ENCODE measurements at regions not wholly inside any gene's neighbourhood (a gene's known extent, or its start where the extent isn't known, plus 50 kb on each side); places are given as distances from the start of the nearest gene placed in this dataset.

- no CpG with 5 or more reads among the region's 1 CpG for WGBS (ENCODE audit: insufficient coverage)
- no peak for DNase-seq
- no peaks in the 10 kb centered on the region for H3K4me1 ChIP-seq (ENCODE audit: control extremely low read depth in 1 of 4, control insufficient read depth in 4 of 4, insufficient read depth in 4 of 4, low read length in 3 of 4)
- CTCF ChIA-PET = no interaction called here
- POLR2A ChIA-PET = no interaction called here
- H3K27me3 ChIP-seq (replicated peaks in 2 of 5; ENCODE audit: control insufficient read depth in 4 of 5, insufficient read depth in 5 of 5, low read length in 4 of 5) = no peaks in the 10 kb centered on the region
- peaks cover 0 to 13% (median 2%) of the 10 kb centered on the region in 5 experiments for H3K9me3 ChIP-seq (ENCODE audit: control extremely low read depth in 1 of 5, control insufficient read depth in 4 of 5, insufficient read depth in 2 of 5, low read depth in 1 of 5, low read length in 4 of 5)
- no peaks in the 10 kb centered on the region for H3K36me3 ChIP-seq (ENCODE audit: control insufficient read depth in 4 of 4, insufficient read depth in 4 of 4, low read length in 3 of 4)
- H3K4me3 ChIP-seq (ENCODE audit: control insufficient read depth in 1 of 7, extremely low read depth in 1 of 7, insufficient read depth in 4 of 7, low read depth in 2 of 7, low read length in 6 of 7) = no peak overlapping the region
- H3K27ac ChIP-seq (ENCODE audit: insufficient read depth in 1 of 2, low read depth in 1 of 2, low read length in 2 of 2, poor library complexity in 1 of 2, severe bottlenecking in 2 of 2) = no peak overlapping the region
Measured at GRCh38 chr6:48404927-48405326, 293.9 kb upstream of the PTCHD4 start.

- Histone ChIP-seq H3K27ac (ENCODE audit: insufficient read depth in 1 of 2, low read depth in 1 of 2, low read length in 2 of 2, poor library complexity in 1 of 2, severe bottlenecking in 2 of 2) (no peak overlapping the region), H3K36me3 (ENCODE audit: control insufficient read depth in 4 of 4, insufficient read depth in 4 of 4, low read length in 3 of 4) (no peaks in the 10 kb centered on the region), H3K27me3 (replicated peaks in 2 of 5; ENCODE audit: control insufficient read depth in 4 of 5, insufficient read depth in 5 of 5, low read length in 4 of 5) (no peaks in the 10 kb centered on the region), H3K4me3 (ENCODE audit: control insufficient read depth in 1 of 7, extremely low read depth in 1 of 7, insufficient read depth in 4 of 7, low read depth in 2 of 7, low read length in 6 of 7) (no peak overlapping the region), H3K9me3 (ENCODE audit: control extremely low read depth in 1 of 5, control insufficient read depth in 4 of 5, insufficient read depth in 2 of 5, low read depth in 1 of 5, low read length in 4 of 5) (peaks cover 0 to 13% (median 0%) of the 10 kb centered on the region in 5 experiments), H3K4me1 (ENCODE audit: control extremely low read depth in 1 of 4, control insufficient read depth in 4 of 4, insufficient read depth in 4 of 4, low read length in 3 of 4) (no peaks in the 10 kb centered on the region)
- WGBS (ENCODE audit: insufficient coverage) = 100% methylated on average over 2 of the region's 3 CpGs
- CTCF ChIA-PET = no interaction called here
- POLR2A ChIA-PET = no interaction called here
- no peak for DNase-seq
Measured at GRCh38 chr6:48403587-48403986, 292.6 kb upstream of the PTCHD4 start.

- no peaks in the 10 kb centered on the region for H3K27me3 ChIP-seq (replicated peaks in 2 of 5; ENCODE audit: control insufficient read depth in 4 of 5, insufficient read depth in 5 of 5, low read length in 4 of 5)
- ChIA-PET POLR2A (no interaction called here), CTCF (no interaction called here)
- H3K27ac ChIP-seq (ENCODE audit: insufficient read depth in 1 of 2, low read depth in 1 of 2, low read length in 2 of 2, poor library complexity in 1 of 2, severe bottlenecking in 2 of 2) = no peak overlapping the region
- H3K4me3 ChIP-seq (ENCODE audit: control insufficient read depth in 1 of 7, extremely low read depth in 1 of 7, insufficient read depth in 4 of 7, low read depth in 2 of 7, low read length in 6 of 7) = no peak overlapping the region
- no peaks in the 10 kb centered on the region for H3K36me3 ChIP-seq (ENCODE audit: control insufficient read depth in 4 of 4, insufficient read depth in 4 of 4, low read length in 3 of 4)
- H3K4me1 ChIP-seq (ENCODE audit: control extremely low read depth in 1 of 4, control insufficient read depth in 4 of 4, insufficient read depth in 4 of 4, low read length in 3 of 4) = no peaks in the 10 kb centered on the region
- 83% methylated on average over 1 of the region's 3 CpGs for WGBS (ENCODE audit: insufficient coverage)
- peaks cover 0 to 13% (median 0%) of the 10 kb centered on the region in 5 experiments for H3K9me3 ChIP-seq (ENCODE audit: control extremely low read depth in 1 of 5, control insufficient read depth in 4 of 5, insufficient read depth in 2 of 5, low read depth in 1 of 5, low read length in 4 of 5)
- DNase-seq = no peak
Measured at GRCh38 chr6:48401016-48401415, 290.0 kb upstream of the PTCHD4 start.

GRCh38 chr6:48397887-48398286, 286.9 kb upstream of the PTCHD4 start:
- Histone ChIP-seq H3K27me3 (replicated peaks in 2 of 5; ENCODE audit: control insufficient read depth in 4 of 5, insufficient read depth in 5 of 5, low read length in 4 of 5) (no peaks in the 10 kb centered on the region), H3K36me3 (ENCODE audit: control insufficient read depth in 4 of 4, insufficient read depth in 4 of 4, low read length in 3 of 4) (no peaks in the 10 kb centered on the region), H3K9me3 (ENCODE audit: control extremely low read depth in 1 of 5, control insufficient read depth in 4 of 5, insufficient read depth in 2 of 5, low read depth in 1 of 5, low read length in 4 of 5) (peaks cover 0 to 2% (median 0%) of the 10 kb centered on the region in 5 experiments), H3K4me1 (ENCODE audit: control extremely low read depth in 1 of 4, control insufficient read depth in 4 of 4, insufficient read depth in 4 of 4, low read length in 3 of 4) (no peaks in the 10 kb centered on the region), H3K27ac (ENCODE audit: insufficient read depth in 1 of 2, low read depth in 1 of 2, low read length in 2 of 2, poor library complexity in 1 of 2, severe bottlenecking in 2 of 2) (no peak overlapping the region), H3K4me3 (ENCODE audit: control insufficient read depth in 1 of 7, extremely low read depth in 1 of 7, insufficient read depth in 4 of 7, low read depth in 2 of 7, low read length in 6 of 7) (no peak overlapping the region)
- CTCF ChIA-PET = no interaction called here
- POLR2A ChIA-PET = no interaction called here
- DNase-seq = no peak

GRCh38 chr6:48389146-48390043, 278.4 kb upstream of the PTCHD4 start:
- Histone ChIP-seq H3K27ac (ENCODE audit: insufficient read depth in 1 of 2, low read depth in 1 of 2, low read length in 2 of 2, poor library complexity in 1 of 2, severe bottlenecking in 2 of 2) (no peak overlapping the region), H3K9me3 (ENCODE audit: control extremely low read depth in 1 of 5, control insufficient read depth in 4 of 5, insufficient read depth in 2 of 5, low read depth in 1 of 5, low read length in 4 of 5) (peaks cover 0 to 2% (median 0%) of the 10 kb centered on the region in 5 experiments), H3K27me3 (replicated peaks in 2 of 5; ENCODE audit: control insufficient read depth in 4 of 5, insufficient read depth in 5 of 5, low read length in 4 of 5) (no peaks in the 10 kb centered on the region), H3K36me3 (ENCODE audit: control insufficient read depth in 4 of 4, insufficient read depth in 4 of 4, low read length in 3 of 4) (no peaks in the 10 kb centered on the region), H3K4me1 (ENCODE audit: control extremely low read depth in 1 of 4, control insufficient read depth in 4 of 4, insufficient read depth in 4 of 4, low read length in 3 of 4) (no peaks in the 10 kb centered on the region), H3K4me3 (ENCODE audit: control insufficient read depth in 1 of 7, extremely low read depth in 1 of 7, insufficient read depth in 4 of 7, low read depth in 2 of 7, low read length in 6 of 7) (no peak overlapping the region)
- CTCF ChIA-PET = interaction anchor here (0.9 kb wide), 1 partner anchor 10 kb away, joined by 3 read pairs; no protein-coding TSS in a partner anchor
- DNase-seq = no peak
- 90% methylated on average over 3 of the region's 4 CpGs for WGBS (ENCODE audit: insufficient coverage)
- POLR2A ChIA-PET = no interaction called here

GRCh38 chr6:48388044-48388443, 277.0 kb upstream of the PTCHD4 start:
- no peak for DNase-seq
- WGBS (ENCODE audit: insufficient coverage) = 100% methylated on average over 1 of the region's 2 CpGs
- POLR2A ChIA-PET = no interaction called here
- Histone ChIP-seq H3K27me3 (replicated peaks in 2 of 5; ENCODE audit: control insufficient read depth in 4 of 5, insufficient read depth in 5 of 5, low read length in 4 of 5) (no peaks in the 10 kb centered on the region), H3K36me3 (ENCODE audit: control insufficient read depth in 4 of 4, insufficient read depth in 4 of 4, low read length in 3 of 4) (no peaks in the 10 kb centered on the region), H3K27ac (ENCODE audit: insufficient read depth in 1 of 2, low read depth in 1 of 2, low read length in 2 of 2, poor library complexity in 1 of 2, severe bottlenecking in 2 of 2) (no peak overlapping the region), H3K4me1 (ENCODE audit: control extremely low read depth in 1 of 4, control insufficient read depth in 4 of 4, insufficient read depth in 4 of 4, low read length in 3 of 4) (no peaks in the 10 kb centered on the region), H3K9me3 (ENCODE audit: control extremely low read depth in 1 of 5, control insufficient read depth in 4 of 5, insufficient read depth in 2 of 5, low read depth in 1 of 5, low read length in 4 of 5) (peaks cover 0 to 2% (median 0%) of the 10 kb centered on the region in 5 experiments), H3K4me3 (ENCODE audit: control insufficient read depth in 1 of 7, extremely low read depth in 1 of 7, insufficient read depth in 4 of 7, low read depth in 2 of 7, low read length in 6 of 7) (no peak overlapping the region)
- CTCF ChIA-PET = no interaction called here

GRCh38 chr6:48378884-48379407, 267.9 kb upstream of the PTCHD4 start:
- CTCF ChIA-PET = interaction anchor here (0.6 to 1.4 kb wide), 2 partner anchors 11 to 498 kb away, joined by 3 read pairs; no protein-coding TSS in a partner anchor
- Histone ChIP-seq H3K4me1 (ENCODE audit: control extremely low read depth in 1 of 4, control insufficient read depth in 4 of 4, insufficient read depth in 4 of 4, low read length in 3 of 4) (no peaks in the 10 kb centered on the region), H3K27ac (ENCODE audit: insufficient read depth in 1 of 2, low read depth in 1 of 2, low read length in 2 of 2, poor library complexity in 1 of 2, severe bottlenecking in 2 of 2) (no peak overlapping the region), H3K9me3 (ENCODE audit: control extremely low read depth in 1 of 5, control insufficient read depth in 4 of 5, insufficient read depth in 2 of 5, low read depth in 1 of 5, low read length in 4 of 5) (no peaks in the 10 kb centered on the region), H3K4me3 (ENCODE audit: control insufficient read depth in 1 of 7, extremely low read depth in 1 of 7, insufficient read depth in 4 of 7, low read depth in 2 of 7, low read length in 6 of 7) (no peak overlapping the region), H3K36me3 (ENCODE audit: control insufficient read depth in 4 of 4, insufficient read depth in 4 of 4, low read length in 3 of 4) (no peaks in the 10 kb centered on the region), H3K27me3 (replicated peaks in 2 of 5; ENCODE audit: control insufficient read depth in 4 of 5, insufficient read depth in 5 of 5, low read length in 4 of 5) (no peaks in the 10 kb centered on the region)
- POLR2A ChIA-PET = no interaction called here
- DNase-seq = no peak
